Putamen (tissue), 1 donor: ENCODE measurements at regions not wholly inside any gene's neighbourhood (a gene's known extent, or its start where the extent isn't known, plus 50 kb on each side); places are given as distances from the start of the nearest gene placed in this dataset.
"Not testable (repeated sequence)": the region's sequence is repeated elsewhere in the genome, so short reads cannot be mapped to it uniquely, and the experiment has no call there.

Experiments used
- DNase-seq: peaks from one replicate; pipeline ENCODE4 v3.0.0-alpha.2; 2016; ENCODE audit warnings: low spot score

GRCh38 chr2:187206071-187206470, 242.0 kb downstream of the CALCRL start:
- no peak for DNase-seq

- DNase-seq: no peak
These were observed 249.9 kb downstream of the CALCRL start for GRCh38 chr2:187198136-187198535.

DNA sequence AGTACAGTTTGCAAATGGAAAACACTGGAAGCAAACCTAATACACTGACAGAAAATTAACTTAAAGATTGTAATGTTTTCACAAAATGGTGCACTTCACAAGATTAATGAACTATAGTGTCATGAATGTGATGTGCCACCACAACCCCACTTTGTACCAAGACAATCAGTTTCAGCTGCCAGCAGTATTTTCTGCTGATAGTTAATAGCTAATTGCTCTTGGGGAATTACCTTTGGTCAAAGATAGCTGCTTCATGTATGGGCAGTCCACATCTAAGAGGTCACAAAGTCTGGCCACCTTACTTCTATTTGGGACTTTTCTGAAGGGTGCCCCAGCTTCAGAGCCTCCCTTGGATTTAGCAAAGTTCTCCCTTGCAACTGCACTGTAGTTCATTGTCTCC, 254.0 kb downstream of the CALCRL start:
- DNase-seq: no peak

- no peak for DNase-seq
These were observed 259.0 kb downstream of the CALCRL start for GRCh38 chr2:187188783-187189631.

GRCh38 chr2:187187519-187187918, 260.5 kb downstream of the CALCRL start:
- DNase-seq: no peak

DNA sequence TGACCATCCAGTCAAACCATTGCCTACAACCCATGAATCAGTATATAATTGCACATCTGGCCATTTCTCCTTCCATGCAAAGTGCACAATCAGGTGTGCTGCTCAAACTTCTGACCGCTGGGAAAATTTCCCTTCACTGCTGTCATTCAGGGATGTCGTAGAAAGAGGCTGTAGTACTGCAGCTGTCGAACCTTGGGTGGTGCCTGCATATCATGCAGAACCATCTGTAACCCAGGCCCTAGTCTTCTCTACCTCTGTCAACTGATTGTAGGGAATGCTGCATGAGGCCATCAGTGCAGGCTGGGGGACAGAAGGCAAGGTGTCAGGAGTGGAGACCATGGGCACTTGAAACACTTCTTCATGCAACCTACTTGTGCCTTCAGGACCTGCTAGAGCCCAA, 267.5 kb downstream of the CALCRL start:
- no peak for DNase-seq

DNA sequence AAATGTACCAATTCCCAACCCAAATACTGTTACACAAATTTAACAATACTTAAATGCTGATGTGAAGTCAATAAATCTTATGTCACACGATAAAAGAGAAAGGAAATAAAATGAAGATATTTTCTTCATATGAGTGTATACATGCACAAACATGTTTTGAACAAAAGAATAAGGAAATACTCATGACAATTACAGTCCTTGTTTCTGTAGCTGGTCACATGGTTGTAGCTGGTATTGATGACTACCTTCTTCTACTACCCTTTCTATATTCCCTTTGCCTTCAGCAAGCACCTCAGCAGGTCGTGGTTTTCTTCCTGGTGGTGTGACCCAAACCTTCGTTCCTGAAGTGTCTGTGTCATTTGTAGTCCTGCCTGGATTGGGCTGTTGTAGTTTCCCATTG, 269.2 kb downstream of the CALCRL start:
- not testable (repeated sequence) for DNase-seq

- no peak for DNase-seq
These were observed 270.8 kb downstream of the CALCRL start for GRCh38 chr2:187177253-187177652.

DNA sequence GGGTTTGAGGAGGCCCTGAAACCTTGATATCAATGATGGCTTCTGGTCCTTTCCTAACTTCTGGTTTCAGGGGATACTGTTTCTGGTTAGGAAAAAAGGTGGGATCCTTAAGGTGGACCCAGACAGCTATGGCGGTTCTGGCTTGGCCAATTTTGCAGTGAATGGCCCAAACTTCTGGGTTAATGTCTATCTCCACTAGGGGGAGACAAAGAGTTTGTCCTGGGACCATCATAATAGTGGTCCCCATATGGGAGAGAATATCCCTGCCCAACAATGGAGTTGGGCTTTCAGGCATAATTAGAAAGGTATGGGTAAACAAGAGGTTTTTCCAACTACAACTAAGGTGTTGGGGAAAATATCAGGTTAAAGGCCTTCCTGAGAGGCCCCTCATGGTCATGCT, 273.5 kb downstream of the CALCRL start:
- DNase-seq: no peak

GRCh38 chr2:187171318-187171717, 276.7 kb downstream of the CALCRL start:
- no peak for DNase-seq

DNA sequence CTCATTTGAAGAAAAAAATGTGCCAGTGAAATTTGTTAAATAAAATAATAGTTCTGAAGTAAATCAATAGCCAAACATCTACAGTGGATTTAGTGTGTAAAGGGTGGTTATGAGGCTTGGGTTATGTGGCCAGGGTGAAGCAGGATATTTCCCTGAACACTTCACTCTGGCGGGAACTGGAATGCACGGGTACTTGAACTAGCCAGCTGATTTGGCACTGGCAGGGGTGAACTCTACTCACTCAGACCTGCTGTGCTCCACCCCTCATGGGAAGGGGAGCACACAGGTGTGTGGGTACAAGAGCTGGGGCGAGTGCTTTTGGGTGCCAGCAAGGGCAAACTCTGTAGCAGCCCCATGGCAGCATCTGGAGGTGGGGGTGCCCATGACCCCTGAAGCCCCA, 278.2 kb downstream of the CALCRL start:
- DNase-seq: no peak

- no peak for DNase-seq
These were observed 279.0 kb downstream of the CALCRL start for GRCh38 chr2:187168720-187169713.

DNA sequence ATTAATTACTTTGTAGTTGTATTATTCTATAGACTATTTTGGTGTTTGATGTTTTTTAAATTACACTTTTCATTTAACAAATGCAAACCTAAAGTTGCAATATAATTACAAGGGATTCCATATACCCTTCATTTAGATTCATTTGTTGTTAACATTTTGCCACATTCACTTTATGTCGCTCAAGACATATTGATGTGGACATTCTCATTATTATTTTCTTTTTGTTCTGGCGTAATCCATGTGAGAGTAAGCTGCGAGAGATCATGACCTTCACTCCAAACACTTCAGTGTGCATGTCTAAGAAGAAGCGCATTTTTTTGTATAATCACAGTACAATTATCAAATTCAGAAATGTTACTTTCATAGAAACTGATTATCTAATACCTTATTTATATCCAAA, 280.6 kb downstream of the CALCRL start:
- no peak for DNase-seq

- DNase-seq: no peak
These were observed 282.0 kb downstream of the CALCRL start for GRCh38 chr2:187165936-187166610.

DNA sequence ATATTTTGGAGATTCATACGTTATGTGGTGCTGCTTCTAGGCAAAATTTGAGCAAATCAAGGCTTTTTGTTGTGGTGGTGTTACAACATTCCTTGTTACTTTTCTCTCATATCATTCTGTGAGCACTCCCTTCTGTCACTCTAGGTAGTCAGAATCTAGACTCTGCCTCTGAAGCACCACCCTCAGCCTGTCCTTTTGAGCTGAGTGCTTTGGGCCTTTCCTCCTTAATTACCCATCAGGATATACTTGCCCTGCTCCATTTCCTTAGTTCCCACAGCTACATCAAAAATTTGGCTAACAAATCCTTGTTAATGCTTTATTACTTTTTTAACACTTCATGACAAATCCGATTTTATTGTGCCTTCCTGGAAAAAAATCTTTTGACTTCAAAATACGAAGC, 289.6 kb downstream of the CALCRL start:
- no peak for DNase-seq

DNA sequence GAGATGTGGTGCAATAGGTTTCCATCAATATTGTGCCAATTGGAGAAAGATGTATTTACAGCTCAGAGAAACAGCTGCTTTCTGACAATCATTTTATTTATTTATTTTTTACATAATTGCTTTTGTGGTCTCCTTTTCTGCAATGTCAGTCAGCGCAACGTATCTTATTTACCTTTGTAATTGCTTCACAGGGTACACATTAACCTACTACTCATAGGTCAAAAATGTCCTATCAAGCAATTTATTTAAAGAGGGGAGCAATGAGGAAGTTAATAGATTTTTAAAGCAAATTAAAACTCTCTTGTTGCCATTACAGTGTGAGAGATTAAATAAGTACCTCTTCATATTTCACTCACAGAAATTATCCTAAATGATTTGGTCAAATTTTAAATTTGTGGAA, 291.0 kb downstream of the CALCRL start:
- DNase-seq: no peak

GRCh38 chr2:187155476-187155875, 292.6 kb downstream of the CALCRL start:
- no peak for DNase-seq

DNA sequence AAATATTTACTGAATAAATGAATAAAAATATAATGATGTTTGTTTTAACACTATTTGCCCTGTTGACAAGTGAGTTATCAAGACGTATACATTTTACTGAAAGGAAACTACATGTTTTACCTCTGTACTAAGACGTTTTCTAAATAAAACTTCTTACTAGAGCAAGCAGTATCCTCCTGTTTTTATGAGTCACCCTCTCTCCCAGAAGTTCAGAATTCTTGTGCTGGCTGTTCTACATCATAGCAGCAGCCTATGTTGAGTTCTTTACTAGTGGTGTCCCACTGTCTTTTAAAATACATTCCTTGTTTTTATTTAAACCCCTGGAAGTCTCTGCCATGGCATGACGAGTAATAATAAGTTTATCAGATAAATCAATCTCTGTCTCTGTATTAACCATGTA, 297.4 kb downstream of the CALCRL start:
- DNase-seq: no peak

DNA sequence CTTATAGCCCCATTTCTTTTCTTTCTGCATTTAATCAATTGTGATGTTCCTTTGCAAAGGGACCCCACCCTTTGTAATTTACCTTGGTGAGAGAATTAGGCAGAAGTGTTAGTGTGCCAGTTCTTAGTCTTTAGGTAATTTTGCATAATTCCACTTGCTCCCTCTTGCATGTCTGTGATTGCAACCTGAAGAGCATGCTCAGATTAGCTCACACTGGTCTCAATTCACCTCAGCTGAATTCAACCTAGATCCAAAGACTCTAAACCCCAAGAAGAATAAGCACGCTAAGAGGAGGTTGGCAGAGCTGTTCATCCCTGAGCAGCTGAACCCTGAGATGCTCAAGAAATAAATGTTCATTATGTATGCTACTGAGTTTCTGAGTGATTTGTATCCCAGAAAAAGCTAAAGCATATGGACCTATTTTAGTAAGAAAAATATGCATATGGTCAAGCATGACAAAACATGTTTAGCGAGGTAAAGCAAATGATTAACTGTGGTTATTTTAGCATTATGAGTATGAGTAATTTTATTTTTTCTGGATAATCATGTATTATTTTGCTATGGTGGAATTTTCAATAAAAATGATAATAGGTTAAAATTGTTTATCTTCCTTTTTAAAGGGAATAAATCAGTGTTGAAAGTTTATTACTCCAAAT, 299.2 kb upstream of the ZSWIM2 start:
- no peak for DNase-seq

- DNase-seq: no peak
These were observed 294.6 kb upstream of the ZSWIM2 start for GRCh38 chr2:187143537-187143936.

DNA sequence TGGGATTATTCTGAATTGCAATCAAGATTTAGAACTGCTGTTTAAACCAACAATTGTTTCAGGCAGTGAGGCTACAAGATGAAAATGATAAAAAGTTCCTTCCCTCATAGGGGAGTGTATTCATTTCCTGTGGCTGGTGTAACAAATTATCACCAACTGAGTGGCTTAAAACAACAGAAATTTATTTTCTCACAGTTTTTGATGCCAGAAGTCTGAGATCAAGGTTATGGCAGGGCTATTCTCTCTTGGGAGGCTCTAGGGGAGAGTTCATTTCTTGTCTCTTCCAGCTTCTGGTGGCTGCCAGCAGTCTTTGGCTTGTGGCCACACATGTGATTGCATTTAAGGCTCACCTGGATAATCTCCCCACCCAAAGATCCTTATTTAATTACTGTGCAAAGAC, 290.5 kb upstream of the ZSWIM2 start:
- DNase-seq: no peak

DNA sequence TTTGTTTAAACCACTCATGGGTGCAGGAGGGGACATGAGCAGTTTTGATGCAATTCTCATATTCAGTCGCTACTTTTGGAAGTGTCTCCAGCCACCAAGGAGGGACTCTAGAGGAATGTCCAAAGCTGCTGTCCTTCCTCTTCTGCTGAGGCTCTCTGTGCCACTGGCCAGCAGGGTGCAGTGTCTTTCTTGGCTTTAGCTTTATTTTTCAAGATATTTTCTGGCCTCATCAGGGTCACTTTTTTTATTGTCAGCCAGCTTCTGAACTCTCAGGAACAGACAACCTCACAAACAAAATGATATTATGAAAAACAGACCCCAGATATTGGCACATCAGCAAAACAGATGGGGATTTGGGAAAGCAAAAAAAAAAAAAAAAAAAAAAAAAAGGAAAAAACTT, 289.3 kb upstream of the ZSWIM2 start:
- DNase-seq: no peak
